H9 (cell line): ENCODE measurements at regions not wholly inside any gene's neighbourhood (a gene's known extent, or its start where the extent isn't known, plus 50 kb on each side); places are given as distances from the start of the nearest gene placed in this dataset.

ENCODE experiments used
- DNase-seq: peaks from one replicate; pipeline ENCODE4 v3.0.0-alpha.2; 2017
- H2AFZ ChIP-seq: one replicate; pipeline ENCODE4 v1.6.1; 2013; ENCODE audit warnings: mild to moderate bottlenecking, low read length, control low read depth, moderate library complexity
- H2AK5ac ChIP-seq: 2 replicates; pipeline ENCODE4 v1.6.1; 2013; ENCODE audit warnings: low read length, control low read depth, mixed read lengths; ENCODE audit not compliant: insufficient read length
- H2BK120ac ChIP-seq: one replicate; pipeline ENCODE4 v1.6.1; 2013; ENCODE audit warnings: low read depth, mild to moderate bottlenecking, low read length, control low read depth, inconsistent platforms; ENCODE audit not compliant: poor library complexity, severe bottlenecking
- H2BK12ac ChIP-seq: 2 replicates; pipeline ENCODE4 v1.6.1; 2013; ENCODE audit warnings: low read length, control low read depth, mixed read lengths, low read depth; ENCODE audit not compliant: insufficient read length
- H2BK15ac ChIP-seq: 2 replicates; pipeline ENCODE4 v1.6.1; 2013; ENCODE audit warnings: low read depth, low read length, control low read depth
- H2BK20ac ChIP-seq: one replicate; pipeline ENCODE4 v1.6.1; 2013; ENCODE audit warnings: low read depth, mild to moderate bottlenecking, low read length, control low read depth, inconsistent platforms; ENCODE audit not compliant: poor library complexity, severe bottlenecking
- H2BK5ac ChIP-seq: 2 replicates; pipeline ENCODE4 v1.6.1; 2013; ENCODE audit warnings: low read length, control low read depth, mixed read lengths; ENCODE audit not compliant: insufficient read length
- H3K14ac ChIP-seq: 2 replicates; pipeline ENCODE4 v1.6.1; 2013; ENCODE audit warnings: low read length, control low read depth; ENCODE audit not compliant: insufficient read depth
- H3K18ac ChIP-seq: 2 replicates; pipeline ENCODE4 v1.6.1; 2013; ENCODE audit warnings: low read depth, mild to moderate bottlenecking, mixed read lengths, low read length, control low read depth; ENCODE audit not compliant: insufficient read length
- H3K23ac ChIP-seq: 2 replicates; pipeline ENCODE4 v1.6.1; 2013; ENCODE audit warnings: low read length, control low read depth, mixed read lengths, low read depth; ENCODE audit not compliant: insufficient read length
- H3K23me2 ChIP-seq: 2 replicates; pipeline ENCODE4 v1.6.1; 2013; ENCODE audit warnings: low read depth, mild to moderate bottlenecking, mixed read lengths, low read length, control low read depth; ENCODE audit not compliant: insufficient read length, poor library complexity, severe bottlenecking
- H3K27ac ChIP-seq: 2 replicates; pipeline ENCODE4 v1.5.1; 2013; ENCODE audit warnings: low read length, control low read depth, mixed read lengths, low read depth; ENCODE audit not compliant: insufficient read length
- H3K27me3 ChIP-seq: 2 replicates; pipeline ENCODE4 v1.6.1; 2013; ENCODE audit warnings: low read length, control low read depth, inconsistent platforms; ENCODE audit not compliant: insufficient read depth
- H3K4ac ChIP-seq: 2 replicates; pipeline ENCODE4 v1.6.1; 2013; ENCODE audit warnings: low read depth, mild to moderate bottlenecking, control low read depth, inconsistent platforms, low read length, moderate library complexity
- H3K4me1 ChIP-seq: 2 replicates; pipeline ENCODE4 v1.6.1; 2013; ENCODE audit warnings: low read length, control low read depth, inconsistent platforms; ENCODE audit not compliant: insufficient read depth
- H3K4me2 ChIP-seq: 2 replicates; pipeline ENCODE4 v1.6.1; 2013; ENCODE audit warnings: low read length, control low read depth, mixed read lengths; ENCODE audit not compliant: insufficient read length, insufficient read depth
- H3K56ac ChIP-seq: 2 replicates; pipeline ENCODE4 v1.6.1; 2013; ENCODE audit warnings: low read depth, mild to moderate bottlenecking, mixed read lengths, low read length, control low read depth; ENCODE audit not compliant: insufficient read length
- H3K79me1 ChIP-seq: 2 replicates; pipeline ENCODE4 v1.6.1; 2013; ENCODE audit warnings: low read depth, mild to moderate bottlenecking, moderate library complexity, low read length, control low read depth, inconsistent platforms; ENCODE audit not compliant: insufficient read depth, poor library complexity, severe bottlenecking
- H3K79me2 ChIP-seq: 2 replicates; pipeline ENCODE4 v1.6.1; 2013; ENCODE audit warnings: low read length, control low read depth, inconsistent platforms; ENCODE audit not compliant: insufficient read depth
- H3K9ac ChIP-seq: 2 replicates; pipeline ENCODE4 v1.6.1; 2013; ENCODE audit warnings: low read length, control low read depth, mixed read lengths; ENCODE audit not compliant: insufficient read length; ENCODE audit errors: extremely low read depth
- H3K9me3 ChIP-seq: one replicate; pipeline ENCODE4 v1.6.1; 2013; ENCODE audit warnings: low read depth, low read length, inconsistent platforms; ENCODE audit not compliant: control insufficient read depth
- H3T11ph ChIP-seq: one replicate; pipeline ENCODE4 v1.6.1; 2013; ENCODE audit warnings: mild to moderate bottlenecking, low read length, control low read depth, inconsistent platforms
- H4K20me1 ChIP-seq: one replicate; pipeline ENCODE4 v1.6.1; 2013; ENCODE audit not compliant: control insufficient read depth, insufficient read length, insufficient read depth
- H4K5ac ChIP-seq: 2 replicates; pipeline ENCODE4 v1.6.1; 2013; ENCODE audit warnings: low read depth, mild to moderate bottlenecking, mixed read lengths, low read length, control low read depth; ENCODE audit not compliant: insufficient read length
- H4K8ac ChIP-seq: replicated peaks from 2 replicates; pipeline ENCODE4 v1.6.1; 2013; ENCODE audit warnings: low read length, control low read depth, mixed read lengths, low read depth; ENCODE audit not compliant: insufficient read length
- H4K91ac ChIP-seq: 2 replicates; pipeline ENCODE4 v1.6.1; 2013; ENCODE audit warnings: low read depth, mild to moderate bottlenecking, moderate library complexity, mixed read lengths, low read length, control low read depth; ENCODE audit not compliant: insufficient read length
- H3K27ac Mint-ChIP-seq, 3 experiments: 2 replicates in 2 of 3; 3 replicates in 1 of 3; pipeline ENCODE4 v1.8.0; 2020 to 2021; ENCODE audit warnings: mixed read lengths in 3 of 3, mild to moderate bottlenecking in 1 of 3, moderate library complexity in 1 of 3
- H3K27me3 Mint-ChIP-seq: 2 replicates; pipeline ENCODE4 v1.8.0; 2021; ENCODE audit warnings: low read depth, mild to moderate bottlenecking, moderate library complexity, mixed read lengths
- H3K36me3 Mint-ChIP-seq, 3 experiments: 2 replicates in 2 of 3; 3 replicates in 1 of 3; pipeline ENCODE4 v1.8.0; 2020 to 2021; ENCODE audit warnings: low read depth in 3 of 3, mixed read lengths in 3 of 3; ENCODE audit not compliant: insufficient read depth in 1 of 3
- H3K4me1 Mint-ChIP-seq, 2 experiments: 2 replicates each; pipeline ENCODE4 v1.8.0; 2020; ENCODE audit warnings: mixed read lengths in 2 of 2
- H3K4me3 Mint-ChIP-seq, 2 experiments: 2 replicates in 1 of 2; 3 replicates in 1 of 2; pipeline ENCODE4 v1.8.0; 2020 to 2021; ENCODE audit warnings: mild to moderate bottlenecking in 2 of 2, mixed read lengths in 2 of 2, moderate library complexity in 1 of 2
- H3K9me3 Mint-ChIP-seq, 2 experiments: 2 replicates in 1 of 2; 3 replicates in 1 of 2; pipeline ENCODE4 v1.8.0; 2020; ENCODE audit warnings: mild to moderate bottlenecking in 2 of 2, mixed read lengths in 2 of 2, moderate library complexity in 1 of 2
- WGBS: extraction: QIAGEN DNeasy Blood & Tissue Kit; methylation state at CpG from one replicate; pipeline ENCODE4 v1.1.7; 2013; ENCODE audit warnings: missing lambda C conversion rate, low lambda C conversion rate, mixed read lengths; ENCODE audit not compliant: insufficient read length; ENCODE audit errors: extremely low coverage; 5-methylcytosine and 5-hydroxymethylcytosine counted together
- TF ChIP-seq, protein P1 (sequence below): fragments of 200-600 bp; sonication (generic); conservative IDR thresholded peaks from 3 replicates; pipeline ENCODE4 v1.8.0; 2021; ENCODE audit warnings: antibody characterized with exemption, mild to moderate bottlenecking

DNA sequence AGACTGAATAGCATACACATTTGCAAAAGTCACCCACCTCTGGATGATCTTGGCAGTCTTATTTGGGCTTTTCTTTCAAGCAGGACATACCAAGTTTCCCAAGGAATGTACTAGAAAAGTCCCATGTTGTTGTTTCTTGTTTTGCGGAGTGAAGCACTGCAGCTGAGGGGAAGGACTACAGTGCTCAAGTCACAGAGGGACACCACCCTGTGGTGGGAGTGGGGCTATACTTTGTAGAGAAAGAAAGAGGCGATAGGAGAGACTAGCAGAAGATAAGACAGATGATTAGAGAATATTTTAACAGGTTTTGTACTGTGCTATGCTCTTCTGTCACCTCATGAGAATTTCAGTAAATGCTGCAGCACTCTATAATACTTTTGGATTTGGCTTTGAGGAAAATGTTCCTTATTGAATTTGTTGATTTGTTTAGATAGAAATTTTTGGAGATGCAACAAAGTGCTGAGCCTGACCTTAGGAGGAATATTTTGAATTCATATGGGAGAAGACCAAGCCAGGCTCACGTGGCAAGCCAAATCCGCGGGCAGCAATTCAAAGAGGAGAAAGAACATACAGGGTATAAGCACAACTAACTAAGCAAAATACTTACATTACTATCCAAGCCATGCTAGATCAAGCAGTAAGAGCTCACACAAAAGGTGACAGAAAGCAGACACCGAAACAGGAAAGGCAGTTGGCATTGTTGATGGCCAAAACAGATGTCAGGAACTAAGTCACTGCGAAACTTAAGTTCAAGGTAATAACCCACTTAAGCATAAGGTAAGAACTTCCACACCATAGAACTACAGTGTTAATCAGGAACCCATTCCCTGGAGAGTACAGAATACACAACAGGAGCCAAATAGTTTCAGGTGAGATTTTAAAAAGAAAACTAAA is 280.3 kb upstream of the INTU start:
- Histone ChIP-seq H2BK15ac (no peak overlapping the region), H2BK20ac (no peak overlapping the region), H3K27me3 (no peaks in the 10 kb centered on the region), H4K5ac (no peak overlapping the region), H3T11ph (no peak overlapping the region), H2AFZ (no peak overlapping the region), H4K20me1 (no peaks in the 10 kb centered on the region), H3K27ac (no peak overlapping the region), H3K18ac (no peak overlapping the region), H2BK12ac (no peak overlapping the region), H3K23ac (no peak overlapping the region), H3K4me1 (no peaks in the 10 kb centered on the region; the same call in 1 of the 2 replicates), H3K4me2 (no peak overlapping the region), H3K14ac (no peak overlapping the region), H2BK120ac (no peak overlapping the region), H3K79me2 (no peaks in the 10 kb centered on the region), H3K79me1 (no peaks in the 10 kb centered on the region), H2AK5ac (no peak overlapping the region), H4K8ac (no peak overlapping the region), H3K9ac (no peak overlapping the region), H3K9me3 (no peaks in the 10 kb centered on the region), H3K56ac (no peak overlapping the region), H3K23me2 (no peaks in the 10 kb centered on the region), H4K91ac (no peak overlapping the region), H3K4ac (no peak overlapping the region), H2BK5ac (no peak overlapping the region)
- DNase-seq, result peak; percentile 35
- no peak overlapping the region for H3K4me3 Mint-ChIP-seq
- H3K27me3 Mint-ChIP-seq, result no peaks in the 10 kb centered on the region
- TF ChIP-seq, protein P1, sequence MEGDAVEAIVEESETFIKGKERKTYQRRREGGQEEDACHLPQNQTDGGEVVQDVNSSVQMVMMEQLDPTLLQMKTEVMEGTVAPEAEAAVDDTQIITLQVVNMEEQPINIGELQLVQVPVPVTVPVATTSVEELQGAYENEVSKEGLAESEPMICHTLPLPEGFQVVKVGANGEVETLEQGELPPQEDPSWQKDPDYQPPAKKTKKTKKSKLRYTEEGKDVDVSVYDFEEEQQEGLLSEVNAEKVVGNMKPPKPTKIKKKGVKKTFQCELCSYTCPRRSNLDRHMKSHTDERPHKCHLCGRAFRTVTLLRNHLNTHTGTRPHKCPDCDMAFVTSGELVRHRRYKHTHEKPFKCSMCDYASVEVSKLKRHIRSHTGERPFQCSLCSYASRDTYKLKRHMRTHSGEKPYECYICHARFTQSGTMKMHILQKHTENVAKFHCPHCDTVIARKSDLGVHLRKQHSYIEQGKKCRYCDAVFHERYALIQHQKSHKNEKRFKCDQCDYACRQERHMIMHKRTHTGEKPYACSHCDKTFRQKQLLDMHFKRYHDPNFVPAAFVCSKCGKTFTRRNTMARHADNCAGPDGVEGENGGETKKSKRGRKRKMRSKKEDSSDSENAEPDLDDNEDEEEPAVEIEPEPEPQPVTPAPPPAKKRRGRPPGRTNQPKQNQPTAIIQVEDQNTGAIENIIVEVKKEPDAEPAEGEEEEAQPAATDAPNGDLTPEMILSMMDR, result peak; percentile 55
- peaks cover 0 to 9% (median 0%) of the 10 kb centered on the region in 3 experiments; a peak in 1 of 7 replicates for H3K36me3 Mint-ChIP-seq
- no peaks in the 10 kb centered on the region; a peak in 1 of 4 replicates for H3K4me1 Mint-ChIP-seq
- 0 out of 7 replicates have a peak overlapping the region, but pooled peaks of 1 of the 3 experiments have one; percentile 15 for H3K27ac Mint-ChIP-seq
- WGBS, result no CpG with 5 or more reads among the region's 7 CpGs
- H3K9me3 Mint-ChIP-seq, result peaks cover 7 to 10% of the 10 kb centered on the region in 2 experiments; a peak in 4 of 5 replicates
